GM06990 (cell line): ENCODE measurements at regions not wholly inside any gene's neighbourhood (a gene's known extent, or its start where the extent isn't known, plus 50 kb on each side); places are given as distances from the start of the nearest gene placed in this dataset.

Experiments
- DNase-seq: peaks from one replicate; pipeline ENCODE4 v3.0.0-alpha.2; 2011; ENCODE audit not compliant: insufficient read length; ENCODE audit errors: extremely low read depth
- H3K27me3 ChIP-seq: replicated peaks from 2 replicates; pipeline ENCODE4 v1.6.0; 2011; ENCODE audit warnings: low read length; ENCODE audit not compliant: control insufficient read depth, insufficient read depth
- H3K36me3 ChIP-seq: 2 replicates; pipeline ENCODE4 v1.5.1; 2011; ENCODE audit warnings: low read length; ENCODE audit not compliant: control insufficient read depth, insufficient read depth
- H3K4me3 ChIP-seq: replicated peaks from 2 replicates; pipeline ENCODE4 v1.5.1; 2011; ENCODE audit warnings: low read depth, mild to moderate bottlenecking, control low read depth, low read length
- CTCF ChIP-seq: IDR thresholded peaks from 2 replicates; pipeline ENCODE4 v1.5.1; 2011; ENCODE audit warnings: low read length, control low read depth, mild to moderate bottlenecking, inconsistent platforms; ENCODE audit not compliant: insufficient read depth, poor library complexity, severe bottlenecking

DNA sequence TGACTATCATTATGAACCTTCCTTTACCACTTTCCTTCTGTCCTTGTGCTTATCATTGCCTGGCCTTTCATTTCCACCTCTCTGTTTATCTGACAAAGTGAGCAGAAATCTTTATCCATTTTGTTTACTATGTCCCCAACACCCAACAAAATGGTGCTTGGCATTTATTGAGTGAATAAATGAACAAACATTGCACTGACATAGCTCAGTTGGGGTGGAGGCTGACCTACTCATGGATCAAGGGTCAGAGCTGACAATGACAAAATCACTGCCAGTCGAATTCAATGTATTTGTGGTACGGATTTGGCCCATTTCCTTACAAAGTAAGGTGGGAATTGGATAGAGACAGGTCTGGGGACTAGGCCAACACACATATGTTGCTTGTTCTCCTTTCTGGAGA lies 257.4 kb upstream of the PLXNA2 start:
- H3K27me3 ChIP-seq: no peaks in the 10 kb centered on the region
- no peak for DNase-seq
- TF ChIP-seq CTCF: no peak
- H3K36me3 ChIP-seq: no peaks in the 10 kb centered on the region
- H3K4me3 ChIP-seq: no peak overlapping the region

DNA sequence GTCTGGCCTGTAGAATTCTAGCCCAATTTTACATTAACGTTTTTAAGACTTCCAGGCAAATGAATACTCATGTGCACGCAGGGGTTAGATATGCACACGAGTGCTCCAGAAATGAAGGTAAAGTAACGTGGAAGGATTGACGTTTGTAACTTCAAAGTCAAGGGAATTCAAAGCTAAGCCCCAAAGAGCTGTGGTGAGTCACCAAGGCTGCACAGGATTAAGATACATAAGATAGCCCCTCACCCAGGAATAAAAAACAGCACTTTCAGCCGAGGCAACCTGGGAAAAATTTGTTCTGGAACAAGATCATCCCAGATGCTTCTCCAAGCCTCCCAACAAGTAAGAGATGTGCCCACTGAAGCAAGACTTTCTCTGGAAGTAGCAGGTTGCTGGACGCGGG lies 259.6 kb upstream of the PLXNA2 start:
- no peaks in the 10 kb centered on the region for H3K36me3 ChIP-seq
- no peak overlapping the region for H3K4me3 ChIP-seq

DNA sequence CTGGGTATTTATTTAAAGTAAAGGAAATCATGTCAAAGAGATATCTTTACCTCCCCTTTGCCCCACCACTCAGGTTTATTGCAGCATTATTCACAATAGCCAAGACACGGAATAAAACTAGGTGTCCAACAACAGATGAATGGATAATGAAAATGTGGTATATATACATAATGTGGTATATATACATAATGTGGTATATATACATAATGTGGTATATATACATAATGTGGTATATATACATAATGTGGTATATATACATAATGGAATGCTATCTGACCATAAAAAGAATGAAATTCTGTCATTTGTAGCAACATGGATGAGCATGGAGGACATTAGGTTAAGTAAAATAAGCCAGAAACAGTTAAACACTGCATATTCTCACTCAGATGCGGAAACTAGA lies 262.6 kb upstream of the PLXNA2 start:
- DNase-seq: no peak

More for the DNA sequence above, 259.6 kb upstream of the PLXNA2 start:
- H3K27me3 ChIP-seq: no peaks in the 10 kb centered on the region
- no peak for DNase-seq
- no peak for TF ChIP-seq CTCF

GRCh38 chr1:208509072-208509471 lies 264.9 kb upstream of the PLXNA2 start:
- H3K36me3 ChIP-seq: no peaks in the 10 kb centered on the region
- no peaks in the 10 kb centered on the region for H3K27me3 ChIP-seq
- no peak for DNase-seq
- H3K4me3 ChIP-seq: no peak overlapping the region
- no peak for TF ChIP-seq CTCF

More for the DNA sequence above, 262.6 kb upstream of the PLXNA2 start:
- Histone ChIP-seq H3K27me3 (no peaks in the 10 kb centered on the region), H3K36me3 (no peaks in the 10 kb centered on the region), H3K4me3 (no peak overlapping the region)
- no peak for TF ChIP-seq CTCF

DNA sequence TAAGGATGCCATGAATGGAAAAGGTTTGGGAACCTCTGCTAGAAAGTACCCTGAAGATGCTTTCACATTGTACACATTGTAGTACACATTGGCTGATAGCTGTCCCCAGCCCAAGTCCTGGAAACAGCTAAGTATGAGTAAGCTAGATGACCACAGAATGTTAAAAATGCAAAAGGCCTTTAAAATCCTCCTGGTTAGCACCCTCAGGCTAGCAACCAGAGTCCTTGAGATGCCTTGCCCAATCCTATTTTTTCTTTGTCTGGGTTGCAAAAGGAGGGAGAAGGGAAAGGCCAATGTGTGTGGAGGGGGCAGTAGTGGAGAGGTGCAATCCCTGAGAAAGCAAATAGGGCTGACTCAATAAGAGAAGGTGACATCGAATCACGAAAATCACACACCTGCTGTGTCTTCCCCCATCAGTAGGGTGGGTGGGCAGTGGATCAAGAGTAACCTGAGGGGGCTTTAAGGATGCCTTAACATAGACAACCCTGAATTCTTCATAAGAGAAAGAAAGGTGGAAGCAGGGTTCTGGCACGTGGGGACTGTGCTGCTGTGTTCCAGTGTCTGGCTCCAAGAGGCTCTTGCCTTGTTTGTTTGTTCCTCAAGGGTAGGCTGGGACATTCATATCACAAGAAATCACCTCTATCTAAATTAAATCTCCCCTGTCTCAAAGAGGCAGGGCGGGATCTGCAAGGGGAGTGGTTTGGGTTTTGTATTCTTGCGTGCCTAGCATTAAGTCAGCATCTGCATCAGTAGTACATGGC lies 266.2 kb upstream of the PLXNA2 start:
- Histone ChIP-seq H3K36me3 (no peaks in the 10 kb centered on the region), H3K27me3 (no peaks in the 10 kb centered on the region), H3K4me3 (no peak overlapping the region)
- no peak for TF ChIP-seq CTCF
- DNase-seq: no peak
